Activated T-helper 9 cell treated with anti-CD3 and anti-CD28 coated beads, Interleukin-2, amount 50 U/mL, for 16 hours (primary cell): ENCODE measurements at regions not wholly inside any gene's neighbourhood (a gene's known extent, or its start where the extent isn't known, plus 50 kb on each side); places are given as distances from the start of the nearest gene placed in this dataset.

Experiments
- DNase-seq: peaks from one replicate; pipeline ENCODE4 v3.0.0-alpha.2; 2020; ENCODE audit warnings: low read depth

DNA sequence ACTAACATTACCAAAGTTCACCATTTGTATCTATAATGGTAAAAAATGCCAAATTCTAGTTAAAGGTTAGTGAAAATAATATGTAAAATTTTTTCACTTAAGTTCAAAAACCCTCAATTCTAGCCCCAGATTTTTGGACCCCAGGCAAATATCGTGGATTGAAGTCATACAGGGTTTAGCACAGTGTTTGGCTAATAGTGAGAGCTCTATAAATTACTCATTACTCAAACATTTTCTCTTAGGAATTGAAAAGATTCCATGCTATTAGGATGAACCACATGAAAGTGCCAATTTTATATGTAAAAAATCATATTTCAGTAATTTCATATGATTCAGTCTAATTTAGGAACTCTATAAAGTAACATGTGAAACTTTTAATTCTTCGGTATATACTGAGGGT, 170.3 kb upstream of the PREP start:
- DNase-seq: no peak

DNA sequence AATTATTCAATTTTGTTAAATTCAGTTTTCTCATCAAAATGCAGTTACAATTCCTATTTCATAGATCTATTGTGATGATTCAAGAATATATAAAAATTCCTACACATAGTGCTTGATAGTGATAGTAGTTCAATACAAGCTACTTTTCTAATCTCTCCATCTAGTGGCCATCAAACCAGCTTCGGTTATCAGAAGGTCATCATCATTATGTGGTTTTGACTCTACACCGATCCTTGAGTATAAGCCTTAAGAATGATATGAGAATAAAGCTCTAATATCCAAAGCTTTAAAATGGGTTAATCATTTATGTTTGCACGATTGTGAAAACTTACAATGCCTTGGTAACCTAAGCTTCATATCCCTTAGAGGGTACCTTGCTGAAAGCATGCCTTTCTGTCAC, 167.5 kb upstream of the PREP start:
- DNase-seq: no peak

DNA sequence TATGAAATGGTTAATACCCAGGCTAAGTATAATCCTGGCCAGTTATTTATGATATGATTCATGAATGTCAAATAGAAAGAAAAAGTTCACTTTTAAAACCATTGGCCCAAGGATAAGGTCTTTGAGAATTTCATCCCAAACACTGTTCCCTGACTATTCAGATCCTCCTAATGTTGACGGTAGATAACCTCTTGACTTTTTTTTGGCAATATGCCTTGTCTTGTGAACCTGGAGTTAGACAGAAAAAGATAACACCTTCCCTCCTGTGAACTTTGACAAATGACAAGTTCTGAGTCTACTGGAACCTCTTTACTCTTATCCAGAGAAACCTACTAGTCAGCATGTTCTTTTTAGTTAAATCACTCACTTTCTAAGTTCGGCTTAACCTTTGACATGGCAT, 166.8 kb upstream of the PREP start:
- no peak for DNase-seq

DNA sequence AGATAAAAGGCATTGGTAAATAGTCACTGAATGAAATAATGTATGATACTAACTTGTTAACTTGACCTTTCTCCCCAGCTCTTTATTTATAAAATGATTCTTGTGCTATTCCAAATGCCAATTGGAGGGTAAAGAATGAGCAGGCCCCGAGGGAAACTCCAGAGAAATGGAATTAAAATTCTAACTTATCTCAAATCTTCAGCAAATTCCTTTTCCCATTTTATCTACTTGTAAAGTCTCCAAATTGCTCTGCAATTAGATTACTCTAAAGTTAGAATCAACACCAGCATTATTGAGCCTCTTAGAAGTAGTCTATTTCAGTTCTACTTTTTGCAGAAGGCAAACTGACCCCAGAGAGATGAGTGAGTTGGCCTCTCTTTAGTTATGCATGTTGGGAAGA, 165.9 kb upstream of the PREP start:
- no peak for DNase-seq

DNA sequence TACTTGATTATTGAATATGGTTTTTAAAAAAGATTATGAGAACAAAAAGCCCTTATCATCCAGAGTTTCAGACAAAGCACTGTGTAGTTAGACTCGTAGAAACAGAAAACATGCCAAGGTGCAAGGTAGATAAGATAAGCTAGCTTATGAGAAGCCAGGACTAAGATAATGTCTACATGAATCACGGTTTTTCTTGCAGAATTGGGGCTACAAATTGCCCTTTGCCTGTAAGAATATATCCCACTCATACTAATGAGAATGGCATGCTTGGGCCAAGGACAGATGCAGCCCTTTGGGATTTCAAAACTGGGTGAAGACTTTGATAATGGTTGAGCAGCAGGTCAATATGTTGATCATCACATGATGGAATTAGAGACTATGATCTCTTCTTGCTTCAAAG, 165.3 kb upstream of the PREP start:
- no peak for DNase-seq

DNA sequence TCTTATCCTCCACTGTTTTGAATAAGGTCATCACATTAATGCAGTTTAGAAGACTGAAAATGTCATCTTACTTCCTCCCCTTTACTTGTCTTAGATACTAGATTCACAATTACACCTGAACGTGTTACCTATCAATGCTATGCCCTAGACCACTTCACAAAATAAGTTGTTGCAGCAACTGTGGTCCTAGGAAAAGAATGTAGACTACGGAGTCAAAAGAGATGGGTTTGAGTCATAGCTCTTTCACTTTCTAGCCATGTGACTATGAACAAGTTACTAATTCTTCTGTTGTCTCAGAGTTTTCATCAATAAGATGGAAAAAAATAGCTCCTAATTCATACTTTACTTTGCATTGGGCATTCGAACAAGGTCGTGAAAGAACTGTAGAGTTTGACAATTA, 164.3 kb upstream of the PREP start:
- no peak for DNase-seq

DNA sequence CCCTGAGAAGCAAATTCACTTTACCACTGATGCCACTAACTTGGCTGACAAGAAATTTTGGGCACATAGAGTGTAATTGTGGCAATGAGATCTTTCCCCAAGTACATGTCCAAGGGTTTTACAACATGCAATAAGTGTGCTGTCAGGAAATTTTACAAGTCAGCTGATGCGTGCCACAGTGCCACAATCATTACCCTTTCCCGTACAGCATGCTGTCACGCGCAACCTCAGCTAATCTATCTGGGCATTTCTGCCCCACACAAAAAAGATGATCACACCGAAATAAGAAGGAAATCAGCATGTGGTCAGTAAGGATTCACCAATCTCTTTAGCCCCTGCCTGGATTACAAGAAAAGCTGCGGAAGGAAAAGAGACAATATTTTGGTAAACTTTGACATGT, 163.6 kb upstream of the PREP start:
- no peak for DNase-seq

DNA sequence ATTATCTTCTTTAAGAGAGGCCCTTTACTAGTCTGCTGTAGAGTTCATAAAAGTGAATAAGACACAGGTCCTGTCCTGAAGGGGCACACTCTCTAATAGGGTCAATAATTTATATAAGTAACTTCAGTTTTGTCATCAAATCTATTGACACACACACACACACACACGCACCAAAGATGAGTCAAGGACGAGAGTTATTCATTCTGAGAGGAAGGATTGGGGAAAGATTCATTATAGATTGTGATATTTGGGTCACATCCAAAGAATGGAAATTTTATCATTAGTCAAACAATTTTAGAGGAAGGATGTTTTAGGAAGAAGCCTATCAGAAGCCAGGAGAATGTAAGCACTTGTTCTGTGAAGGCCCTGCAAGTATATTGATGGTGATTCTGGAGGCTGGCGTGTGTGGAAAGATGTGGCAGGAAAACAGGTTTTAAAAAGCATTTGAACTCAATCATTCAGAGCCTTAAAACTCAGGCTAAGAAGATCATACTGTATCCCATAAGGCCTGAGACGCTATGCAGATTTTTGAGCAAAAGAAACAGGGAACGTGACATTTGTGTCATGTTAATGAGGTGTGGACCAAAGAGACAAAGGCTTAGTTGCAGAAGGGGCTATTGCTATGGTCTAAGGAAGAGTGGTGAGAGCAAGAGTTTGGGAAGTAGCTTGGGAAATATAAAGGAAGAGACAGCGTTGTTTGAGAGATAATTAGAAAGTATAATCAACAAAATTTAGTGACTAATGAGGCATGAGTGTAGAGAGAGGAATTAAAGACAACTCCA, 161.4 kb upstream of the PREP start:
- DNase-seq: no peak

DNA sequence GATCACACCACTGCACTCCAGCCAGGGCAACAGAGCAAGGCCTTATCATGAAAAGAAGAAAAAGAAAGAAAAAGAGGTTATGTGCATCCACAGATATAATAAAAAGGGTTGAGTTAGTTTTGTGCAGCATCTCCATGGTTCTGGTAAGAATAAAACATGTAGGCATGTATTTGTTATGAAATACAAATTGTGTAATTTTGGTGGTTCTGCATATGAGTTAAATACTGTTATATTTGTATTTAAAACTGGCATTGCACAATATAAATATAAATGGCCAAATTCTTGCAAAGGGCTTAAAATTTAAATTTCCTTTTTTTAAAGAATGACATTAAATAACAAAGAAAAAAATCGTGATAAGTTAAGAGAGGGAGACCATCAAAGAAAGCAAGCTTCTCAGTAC, 159.1 kb upstream of the PREP start:
- DNase-seq: no peak

DNA sequence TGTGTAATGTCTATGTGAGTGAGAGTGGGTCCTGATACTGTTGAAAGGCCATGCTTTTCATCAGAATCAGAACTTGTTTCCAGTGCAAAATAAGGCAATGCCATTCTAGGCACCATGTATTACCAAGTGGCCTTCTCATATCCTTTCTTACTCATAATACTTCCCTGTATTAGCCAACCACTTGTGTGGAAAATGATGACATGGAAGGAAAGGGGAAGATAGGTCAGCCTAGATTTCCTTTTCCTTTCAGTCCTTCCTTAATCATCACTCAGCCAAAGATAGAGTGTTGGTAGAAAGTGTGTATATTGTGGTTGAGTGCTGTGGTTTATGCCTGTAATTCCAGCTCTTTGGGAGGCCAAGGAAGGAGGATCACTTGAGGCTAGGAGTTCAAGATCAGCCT, 158.6 kb upstream of the PREP start:
- DNase-seq: no peak

DNA sequence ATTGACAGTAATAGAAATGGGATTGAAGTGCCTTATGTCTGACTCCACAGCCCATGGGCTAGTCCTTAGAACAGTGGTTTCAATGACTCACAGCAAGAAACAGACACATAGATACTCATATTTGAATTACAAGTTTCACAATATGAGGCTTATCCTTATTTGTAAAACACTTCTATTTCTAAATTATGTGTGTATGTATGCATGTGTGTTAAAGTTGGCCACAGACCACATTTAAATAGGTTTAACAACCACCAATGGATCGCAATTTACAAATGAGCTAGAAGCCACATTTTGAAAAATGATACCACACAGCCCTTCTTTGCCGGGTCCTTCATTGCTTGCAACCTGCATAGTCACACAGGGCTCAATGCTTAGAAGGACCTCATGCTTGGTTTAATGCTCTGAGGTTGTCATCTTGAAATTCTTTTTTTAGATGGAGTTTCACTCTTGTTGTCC, 157.8 kb upstream of the PREP start:
- DNase-seq: no peak

DNA sequence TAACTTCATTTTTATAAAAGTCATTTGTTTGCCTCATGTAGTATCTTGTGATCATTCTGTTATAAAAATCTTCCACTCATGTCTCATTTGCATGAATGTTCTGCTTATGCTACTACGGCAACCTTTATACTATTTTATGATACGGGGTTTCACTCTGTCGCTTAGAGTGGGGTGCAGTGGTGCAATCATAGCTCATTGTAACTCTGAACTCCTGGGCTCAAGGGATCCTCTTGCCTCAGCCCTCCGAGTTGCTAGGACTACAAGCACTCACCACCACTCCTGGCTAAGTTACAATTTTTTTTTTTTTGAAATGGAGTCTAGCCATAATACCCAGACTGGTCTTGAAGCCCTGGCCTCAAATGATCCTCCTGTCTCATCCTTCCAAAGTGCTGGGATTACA, 154.4 kb upstream of the PREP start:
- no peak for DNase-seq

DNA sequence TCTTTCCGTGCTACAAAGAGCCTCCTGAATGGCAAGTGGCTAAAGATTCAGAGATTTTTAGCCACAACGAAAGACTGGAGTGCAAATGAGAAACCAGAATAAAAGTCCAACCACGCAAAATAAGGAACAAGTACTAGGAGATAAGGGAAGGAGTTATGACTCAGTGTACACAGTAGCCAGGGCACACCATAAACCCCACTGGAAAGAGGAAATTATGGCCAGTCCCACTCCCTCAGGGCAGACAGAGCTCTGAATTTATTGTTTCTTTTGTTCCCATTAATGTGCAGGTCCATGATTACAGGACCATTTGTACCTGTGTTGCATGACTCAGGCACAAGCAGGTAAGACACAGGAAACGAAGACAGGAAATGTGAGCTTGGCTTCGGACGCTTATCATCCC, 150.3 kb upstream of the PREP start:
- no peak for DNase-seq

DNA sequence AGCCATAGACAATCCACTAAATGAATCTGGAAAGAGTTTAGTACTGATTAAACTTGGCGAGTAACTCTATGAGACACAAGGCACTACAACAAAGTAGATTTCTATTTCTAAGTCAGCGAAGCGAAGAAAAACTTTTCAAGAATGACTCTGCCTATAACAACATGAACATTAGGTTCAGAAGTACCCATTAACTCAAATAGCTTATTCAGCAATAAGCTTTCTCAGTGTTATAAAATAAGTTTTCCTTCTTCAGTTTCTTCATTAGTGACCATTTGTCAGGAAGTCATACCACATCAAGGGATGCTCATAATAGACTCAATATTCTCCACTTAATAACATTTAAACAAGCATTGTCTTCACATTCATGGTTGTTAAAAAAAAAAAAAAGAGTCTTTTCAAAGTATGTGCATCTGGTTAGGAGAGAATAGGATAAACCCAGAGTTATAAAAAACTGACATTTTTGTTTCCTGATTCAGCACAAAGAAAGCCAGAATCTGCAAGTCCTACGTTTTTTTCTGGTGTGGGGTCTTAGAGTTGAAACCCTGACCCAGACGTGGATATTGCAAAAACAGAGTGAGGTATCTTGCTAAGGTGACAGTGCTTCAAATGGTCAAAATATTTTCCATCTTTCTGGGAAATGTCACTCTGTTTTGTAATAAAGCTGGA, 148.2 kb upstream of the PREP start:
- no peak for DNase-seq

DNA sequence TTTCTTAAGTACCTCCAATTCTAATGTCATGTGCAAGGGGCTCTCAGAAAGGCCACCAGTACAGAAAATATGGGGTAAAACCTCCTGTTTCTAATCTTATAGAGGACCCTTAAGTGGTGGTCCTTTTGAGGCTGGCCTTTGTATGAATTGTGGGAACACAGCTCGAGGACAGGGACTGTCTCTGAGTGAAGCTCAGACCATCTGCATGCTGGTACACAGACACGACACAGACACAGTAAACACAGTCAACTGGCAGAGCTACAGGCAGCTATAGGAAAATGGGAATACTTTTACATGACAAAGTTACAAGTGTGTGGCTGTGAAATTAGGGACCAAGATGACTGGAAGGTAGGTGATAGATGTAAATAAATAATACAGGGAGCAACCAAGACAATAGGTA, 143.9 kb upstream of the PREP start:
- no peak for DNase-seq

DNA sequence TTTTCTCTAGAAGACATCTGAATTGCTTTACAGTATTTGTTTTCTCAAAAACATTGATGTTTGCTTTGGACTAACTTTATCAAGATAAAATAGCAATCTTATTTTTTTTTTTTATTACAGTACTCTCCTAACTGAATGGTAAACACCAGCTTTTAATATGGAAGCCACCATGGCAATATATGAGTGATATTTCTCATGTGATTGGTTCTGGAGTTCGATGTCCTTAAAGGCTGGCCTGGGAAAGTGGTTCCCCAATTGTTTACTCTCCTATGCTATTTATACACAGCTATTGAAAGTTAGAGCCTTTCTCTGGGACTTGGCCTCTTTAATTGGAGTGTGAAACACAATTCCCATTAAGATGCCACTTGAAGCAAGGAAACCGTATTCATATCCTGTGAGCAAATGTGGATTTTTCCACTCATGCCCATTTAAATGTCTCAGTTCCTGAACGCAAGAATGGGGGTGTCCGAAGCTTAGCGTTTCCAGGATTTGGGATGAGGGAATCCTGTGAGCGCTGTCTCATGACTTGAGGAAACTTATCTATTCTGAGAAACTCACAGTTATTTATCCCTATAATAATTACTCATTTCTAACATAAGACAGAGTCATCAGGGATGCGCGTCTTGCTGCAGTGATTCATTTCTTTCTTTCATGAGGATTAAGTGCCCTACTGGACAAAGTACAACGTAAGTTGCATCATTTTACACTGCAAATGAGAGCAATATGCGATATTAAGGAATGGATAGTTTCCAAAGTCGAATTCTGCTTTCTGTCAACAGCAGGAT, 143.3 kb upstream of the PREP start:
- DNase-seq: no peak

DNA sequence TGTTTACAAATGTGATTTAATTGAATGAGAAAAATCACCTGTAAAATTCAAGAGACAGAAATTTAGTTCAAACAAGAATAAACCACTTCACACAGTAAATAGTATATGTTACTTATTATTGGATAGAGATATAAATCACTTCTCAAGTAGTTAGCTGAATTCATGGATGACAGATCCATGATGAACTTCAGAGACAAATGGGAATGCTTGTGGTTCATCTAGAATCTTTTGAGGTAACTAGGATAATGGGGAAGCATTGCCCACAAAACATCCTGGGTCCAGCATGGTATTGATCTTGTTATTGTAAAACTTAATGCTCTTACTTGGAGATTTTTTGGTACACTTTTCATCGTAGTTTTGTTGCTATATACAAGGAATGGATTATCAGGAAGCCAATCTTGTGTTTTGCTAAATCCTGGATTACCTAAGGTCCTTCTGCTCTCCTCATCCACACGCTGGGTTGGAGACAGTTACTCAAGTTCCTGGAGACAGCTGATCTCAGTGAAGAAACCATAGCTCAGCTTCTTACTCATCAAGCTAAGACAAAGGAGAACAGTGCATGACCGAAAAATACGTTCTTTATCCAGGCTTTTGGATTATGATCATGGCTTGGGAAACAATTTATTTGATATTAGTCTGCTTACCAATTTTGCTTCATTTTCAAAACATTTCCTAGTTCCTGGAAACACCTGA, 142.5 kb upstream of the PREP start:
- DNase-seq: no peak

DNA sequence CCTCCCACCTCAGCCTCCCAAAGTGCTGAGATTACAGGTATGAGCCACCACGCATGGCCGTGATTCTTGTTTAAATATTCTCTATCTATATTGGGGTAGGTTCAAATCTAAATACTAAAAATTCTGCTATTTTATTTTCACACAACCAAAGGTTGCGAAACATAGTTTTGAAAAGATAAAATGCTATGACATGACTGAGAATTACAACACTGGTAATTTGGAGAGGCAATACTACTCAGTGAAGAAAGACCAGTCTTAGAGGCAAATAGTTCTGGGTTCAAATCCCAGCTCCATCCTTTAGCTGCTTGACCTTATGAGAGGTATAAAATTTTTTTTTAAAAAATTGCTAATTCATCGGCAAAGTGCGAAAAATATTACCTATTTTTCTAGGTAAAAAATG, 137.0 kb upstream of the PREP start:
- no peak for DNase-seq

DNA sequence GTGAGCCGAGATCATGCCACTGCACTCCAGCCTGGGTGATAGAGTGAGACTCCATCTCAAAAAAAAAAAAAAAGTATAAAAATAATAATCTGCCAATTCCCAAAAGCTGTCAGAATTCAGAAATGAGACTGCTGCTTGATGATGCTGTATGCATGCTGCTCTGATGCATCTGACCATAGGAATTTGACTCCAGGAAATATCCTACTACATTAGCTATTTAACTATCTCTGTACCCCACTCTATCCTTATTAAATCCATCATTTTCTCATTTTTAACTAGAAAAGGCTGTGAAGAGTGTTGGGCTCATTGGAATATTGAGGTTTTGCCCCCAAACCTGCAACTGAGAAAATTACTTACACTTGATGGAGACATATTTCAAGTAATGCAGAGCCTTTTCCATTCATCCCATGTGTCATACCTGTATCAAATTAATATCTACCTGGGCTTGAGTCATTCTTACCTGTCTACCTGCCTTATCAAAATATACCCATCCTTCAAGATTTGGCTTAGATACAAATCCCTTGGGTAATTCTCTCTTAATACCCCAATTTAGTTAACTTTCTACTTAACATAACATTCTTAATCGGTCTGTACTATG, 135.2 kb upstream of the PREP start:
- no peak for DNase-seq

DNA sequence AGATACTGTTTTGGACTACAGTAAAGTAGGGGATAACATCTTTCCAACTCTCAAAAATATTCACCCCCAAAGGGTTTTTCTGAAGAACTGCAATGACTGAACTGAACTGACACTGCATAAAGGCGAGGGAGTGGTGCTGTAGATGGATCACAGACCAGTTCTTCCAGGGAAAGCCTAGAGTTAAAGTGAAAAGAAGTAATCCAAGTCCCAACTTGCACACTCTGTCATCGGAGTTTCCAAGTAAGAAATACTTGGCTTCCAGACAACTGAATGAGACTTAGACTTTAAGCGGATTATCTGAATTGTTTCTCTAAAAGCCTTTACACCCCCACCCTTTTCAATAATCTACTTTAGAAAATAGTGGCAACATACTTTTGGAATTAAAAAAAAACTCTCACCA, 134.1 kb upstream of the PREP start:
- DNase-seq: no peak

DNA sequence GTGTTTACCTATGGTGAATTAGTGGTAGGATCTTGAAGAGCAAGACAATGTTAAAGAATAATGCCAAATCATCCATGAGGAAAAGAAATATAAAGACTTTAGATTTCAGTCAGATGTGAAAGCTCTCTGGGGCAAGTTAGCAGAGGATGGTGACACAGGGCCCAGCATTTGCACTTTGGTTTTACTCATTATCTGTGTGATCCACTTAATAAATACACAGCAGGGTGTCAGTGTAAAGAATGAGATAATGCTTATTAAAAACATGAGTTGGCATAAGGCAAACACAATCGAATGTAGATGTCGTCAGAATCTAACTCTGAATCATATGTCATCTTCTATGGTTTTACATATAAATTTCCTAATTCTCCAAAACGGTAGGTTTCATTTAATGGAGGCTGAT, 130.4 kb upstream of the PREP start:
- DNase-seq: no peak

DNA sequence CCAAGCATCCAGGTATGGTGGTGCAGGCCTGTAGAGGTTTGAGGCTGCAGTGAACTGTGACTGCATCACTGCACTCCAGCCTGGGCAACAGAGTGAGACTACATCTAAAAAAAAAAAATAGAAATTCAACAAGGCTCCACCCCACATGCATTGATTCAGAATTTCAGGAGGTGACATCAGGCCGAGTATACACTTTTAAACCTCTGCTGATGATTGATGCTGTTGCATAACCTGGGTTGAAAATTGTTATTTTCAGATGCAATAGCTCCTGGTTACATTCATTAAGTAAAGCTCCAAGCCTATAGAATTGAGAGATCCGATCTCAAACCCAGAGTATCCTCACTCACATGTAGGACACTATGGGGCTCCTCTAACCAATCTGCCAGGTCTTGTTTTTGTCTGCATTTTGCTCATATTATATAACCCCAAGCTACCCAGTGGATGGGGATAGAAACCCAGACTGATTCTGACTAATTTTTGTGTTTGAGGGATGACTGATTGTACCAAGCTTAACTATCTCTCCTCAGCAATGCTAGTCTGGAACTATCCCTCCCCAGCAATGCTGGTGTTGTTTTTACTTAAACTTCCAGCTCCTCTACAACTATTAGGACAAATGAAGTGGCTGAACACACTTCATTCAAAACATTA, 123.5 kb upstream of the PREP start:
- no peak for DNase-seq
